Gastrocnemius medialis (tissue), 4 donors: ENCODE measurements at regions not wholly inside any gene's neighbourhood (a gene's known extent, or its start where the extent isn't known, plus 50 kb on each side); places are given as distances from the start of the nearest gene placed in this dataset.

Experiments
- POLR2A ChIP-seq, 2 donors: fragments of 450-650 bp; IDR thresholded peaks; one replicate each; pipeline ENCODE4 v1.6.1; 2017; ENCODE audit warnings: antibody characterized with exemption in 2 of 2, mild to moderate bottlenecking in 2 of 2, moderate library complexity in 2 of 2
- TF ChIP-seq, protein P1 (sequence below), 5 experiments: fragments of 450-650 bp in 3 of 5; fragments of 200-600 bp in 2 of 5; sonication (generic) in 2 of 5; IDR thresholded peaks in 4 of 5; conservative IDR thresholded peaks in 1 of 5; 1 replicate in 4 of 5; 2 replicates in 1 of 5; pipeline ENCODE4 v1.5.1; 2016 to 2019; ENCODE audit warnings: antibody characterized with exemption in 5 of 5, mild to moderate bottlenecking in 3 of 5, moderate library complexity in 3 of 5

DNA sequence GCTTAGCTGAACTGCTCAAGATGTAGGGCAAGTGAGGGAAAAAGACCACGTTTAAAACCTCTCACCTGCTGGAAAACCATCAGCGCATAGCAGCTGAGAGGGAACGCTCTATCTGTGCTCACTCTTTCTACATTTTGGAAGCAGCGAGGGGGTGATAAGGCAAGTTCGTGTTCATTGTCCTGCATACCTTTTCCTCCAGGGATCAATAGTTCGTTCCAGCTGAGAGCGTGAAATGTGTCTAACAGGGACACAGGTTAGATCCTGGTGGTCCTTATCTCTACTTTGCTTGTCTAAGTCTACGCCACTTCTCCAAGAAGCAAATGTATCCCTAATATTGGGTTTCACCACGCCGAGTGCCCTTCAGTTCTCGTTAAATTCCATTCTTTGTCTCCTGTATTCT is 183.5 kb upstream of the ZFHX3 start:
- TF ChIP-seq, protein P1, sequence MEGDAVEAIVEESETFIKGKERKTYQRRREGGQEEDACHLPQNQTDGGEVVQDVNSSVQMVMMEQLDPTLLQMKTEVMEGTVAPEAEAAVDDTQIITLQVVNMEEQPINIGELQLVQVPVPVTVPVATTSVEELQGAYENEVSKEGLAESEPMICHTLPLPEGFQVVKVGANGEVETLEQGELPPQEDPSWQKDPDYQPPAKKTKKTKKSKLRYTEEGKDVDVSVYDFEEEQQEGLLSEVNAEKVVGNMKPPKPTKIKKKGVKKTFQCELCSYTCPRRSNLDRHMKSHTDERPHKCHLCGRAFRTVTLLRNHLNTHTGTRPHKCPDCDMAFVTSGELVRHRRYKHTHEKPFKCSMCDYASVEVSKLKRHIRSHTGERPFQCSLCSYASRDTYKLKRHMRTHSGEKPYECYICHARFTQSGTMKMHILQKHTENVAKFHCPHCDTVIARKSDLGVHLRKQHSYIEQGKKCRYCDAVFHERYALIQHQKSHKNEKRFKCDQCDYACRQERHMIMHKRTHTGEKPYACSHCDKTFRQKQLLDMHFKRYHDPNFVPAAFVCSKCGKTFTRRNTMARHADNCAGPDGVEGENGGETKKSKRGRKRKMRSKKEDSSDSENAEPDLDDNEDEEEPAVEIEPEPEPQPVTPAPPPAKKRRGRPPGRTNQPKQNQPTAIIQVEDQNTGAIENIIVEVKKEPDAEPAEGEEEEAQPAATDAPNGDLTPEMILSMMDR (IDR thresholded peaks at IDR 0.05 in 4 of 5, conservative IDR thresholded peaks at IDR 0.05 in 1 of 5) = no peak
- TF ChIP-seq POLR2A (IDR thresholded peaks at IDR 0.05) = no peak
